ENCODE measurements at regions not wholly inside any gene's neighbourhood (a gene's known extent, or its start where the extent isn't known, plus 50 kb on each side); places are given as distances from the start of the nearest gene placed in this dataset.
"Not testable (repeated sequence)": the region's sequence is repeated elsewhere in the genome, so short reads cannot be mapped to it uniquely, and the experiment has no call there.

DNA sequence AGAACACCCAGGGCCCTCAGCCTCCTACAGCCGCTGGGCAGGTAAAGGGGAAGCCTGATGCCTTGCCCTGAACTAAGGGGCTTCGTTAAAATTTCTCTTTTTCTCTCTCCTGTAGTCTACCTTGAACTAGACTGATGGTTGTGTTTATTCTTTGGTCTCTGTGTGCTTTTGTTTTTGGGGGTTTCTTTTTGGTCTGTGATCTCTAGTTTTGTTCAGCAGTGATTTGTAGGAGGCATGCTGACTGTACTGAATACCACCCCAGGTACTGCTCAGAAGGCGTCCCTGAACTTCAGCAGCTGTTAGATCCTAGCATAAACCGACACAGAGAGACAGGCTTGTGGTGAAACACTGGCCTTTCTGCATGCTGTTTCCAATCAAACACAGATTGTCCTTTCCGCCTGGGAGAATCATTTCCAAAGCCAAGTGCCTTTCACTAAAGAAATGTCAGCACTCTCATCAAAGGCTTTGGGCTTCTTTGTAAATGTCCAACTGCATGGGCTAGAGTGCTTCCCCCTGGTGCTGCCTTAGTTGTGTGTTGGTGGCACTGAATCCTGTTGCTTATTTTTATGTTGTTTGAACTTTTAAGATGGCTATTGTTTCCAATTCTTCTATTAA, 364.7 kb upstream of the SASH1 start:
- no peak for DNase-seq (ENCODE audit: low spot score)

DNA sequence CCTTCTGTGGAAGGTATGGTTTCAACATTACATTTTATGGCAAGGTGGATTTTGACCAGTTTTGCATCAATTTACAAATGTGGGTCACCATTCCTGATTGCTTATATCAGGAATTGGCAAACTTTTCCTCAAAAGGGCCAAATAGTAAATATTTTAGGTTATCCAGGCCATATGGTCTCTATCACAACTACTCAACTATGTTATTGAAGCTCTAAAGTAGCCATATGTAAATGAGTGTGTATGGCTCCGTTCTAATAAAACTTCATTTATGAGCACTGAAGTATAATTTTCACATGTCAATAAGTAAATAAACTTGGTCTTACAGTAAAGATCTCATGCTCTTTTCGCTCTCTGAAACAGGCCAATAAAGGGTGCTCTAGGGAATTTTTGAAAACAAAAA, 362.7 kb upstream of the SASH1 start:
- DNase-seq (ENCODE audit: low spot score) = no peak

DNA sequence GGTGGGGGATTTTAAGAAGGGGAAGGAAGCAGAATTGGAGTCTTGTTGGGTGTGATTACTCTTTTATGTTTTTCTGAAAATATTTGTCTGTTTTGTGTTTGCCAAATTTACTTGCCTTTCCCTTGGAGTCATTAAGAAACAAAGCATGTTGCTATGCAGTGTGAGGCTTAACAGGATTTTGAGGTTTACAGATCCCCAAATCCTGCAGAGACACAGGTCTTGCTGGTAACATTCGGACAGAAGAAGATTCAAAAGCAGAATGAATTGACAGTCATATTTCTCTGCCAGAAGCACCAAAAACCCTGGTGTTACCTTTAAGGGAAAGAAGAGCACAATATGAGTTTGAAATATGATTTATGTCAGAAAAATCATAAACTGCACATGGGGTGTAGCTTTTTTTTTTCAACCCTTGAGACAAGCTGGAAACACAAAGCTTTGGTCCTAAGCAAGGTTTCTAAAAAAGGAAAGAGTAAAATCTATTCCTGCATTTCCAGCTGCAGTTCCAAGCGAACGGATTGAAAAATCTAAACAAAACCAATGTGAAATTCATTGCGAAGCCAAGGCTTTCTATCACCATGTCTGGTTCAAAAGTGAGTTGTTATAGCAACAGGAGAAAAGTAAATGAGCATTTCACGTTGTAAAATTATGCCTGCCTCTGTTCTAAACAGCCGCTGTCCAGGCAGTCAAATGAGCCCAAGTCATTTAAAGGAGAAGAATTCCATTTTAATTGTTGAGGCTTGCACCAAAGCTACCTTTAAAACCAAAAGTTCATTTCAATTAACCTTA, 358.9 kb upstream of the SASH1 start:
- DNase-seq (ENCODE audit: low spot score) = no peak

DNA sequence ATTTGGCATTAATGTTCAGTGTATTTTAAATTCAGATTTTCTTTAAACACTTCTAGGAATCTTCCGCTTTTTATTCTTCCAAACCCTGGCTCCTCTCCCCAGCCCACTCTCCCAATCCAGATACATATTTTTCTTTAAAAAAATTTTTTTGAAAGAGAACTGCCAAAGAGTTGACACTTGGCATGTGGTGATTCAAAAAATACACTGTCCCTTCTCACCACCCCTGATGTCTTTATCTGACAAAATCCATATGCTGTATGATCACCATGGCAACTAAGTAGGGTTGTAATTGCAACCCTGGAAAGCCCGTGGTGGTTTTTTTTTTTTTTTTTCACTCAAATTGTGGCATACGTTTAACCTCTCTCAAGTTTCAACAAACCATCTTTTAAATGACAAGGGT, 355.8 kb upstream of the SASH1 start:
- DNase-seq (ENCODE audit: low spot score) = no peak

DNA sequence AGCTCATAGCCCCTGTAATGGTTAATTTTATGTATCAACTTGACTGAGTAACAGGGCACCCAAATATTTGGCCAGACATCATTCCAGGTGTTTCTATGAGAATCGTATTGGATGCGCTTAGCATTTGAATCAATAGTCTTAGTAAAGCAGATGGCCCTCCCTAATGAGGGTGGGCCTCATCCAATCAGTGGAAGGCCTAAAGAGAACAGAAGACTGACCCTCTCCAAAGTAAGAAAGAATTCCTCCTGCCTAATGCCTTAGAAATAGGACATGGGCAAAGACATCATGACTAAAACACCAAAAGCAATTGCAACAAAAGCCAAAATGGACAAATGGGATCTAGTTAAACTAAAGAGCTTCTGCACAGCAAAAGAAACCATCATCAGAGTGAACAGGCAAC, 352.5 kb upstream of the SASH1 start:
- DNase-seq (ENCODE audit: low spot score) = no peak

DNA sequence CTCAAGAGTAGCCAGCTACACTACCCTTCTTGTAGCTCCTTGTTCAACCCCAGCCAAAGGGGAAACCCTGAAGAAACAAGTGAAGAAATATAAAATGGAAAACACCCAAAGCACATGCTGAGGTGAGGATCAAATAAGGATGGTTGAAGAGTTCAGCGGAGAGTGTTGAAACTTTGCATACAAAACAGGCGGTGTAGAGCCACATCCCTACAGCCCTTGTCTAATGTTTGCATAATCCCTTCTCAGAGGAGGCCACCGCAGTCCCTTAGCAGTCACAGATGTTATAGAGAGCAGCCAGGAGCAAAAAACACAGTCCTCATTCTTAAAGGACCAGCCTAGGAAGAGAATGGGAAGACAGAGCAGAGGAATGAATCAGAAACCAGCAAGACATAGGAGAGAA, 350.7 kb upstream of the SASH1 start:
- no peak for DNase-seq (ENCODE audit: low spot score)

DNA sequence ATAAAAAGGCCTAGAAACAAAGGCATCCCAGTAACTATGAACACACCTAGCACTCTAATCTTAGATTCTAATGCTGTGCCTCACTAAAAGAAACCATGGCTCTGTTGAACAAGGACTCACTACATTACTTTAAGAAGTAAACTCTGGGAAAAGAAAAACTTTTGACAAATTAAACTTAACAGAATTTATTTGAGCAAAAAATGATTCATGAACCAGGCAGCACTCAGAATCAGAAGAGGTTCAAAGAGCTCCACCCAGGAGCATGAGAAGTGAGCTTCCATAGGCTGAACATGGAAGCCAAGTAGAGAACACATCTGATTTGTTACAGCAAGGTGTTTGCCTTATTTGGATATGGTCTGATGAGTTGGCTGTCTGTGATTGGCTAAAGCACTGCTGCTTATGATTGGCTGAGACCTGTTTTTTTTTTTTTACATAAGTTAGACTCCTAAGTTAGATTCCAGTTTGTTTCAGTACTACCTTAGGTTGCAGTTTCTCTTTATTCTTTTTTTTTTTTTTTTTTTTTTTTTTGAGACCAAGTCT, 343.6 kb upstream of the SASH1 start:
- DNase-seq (ENCODE audit: low spot score) = no peak

DNA sequence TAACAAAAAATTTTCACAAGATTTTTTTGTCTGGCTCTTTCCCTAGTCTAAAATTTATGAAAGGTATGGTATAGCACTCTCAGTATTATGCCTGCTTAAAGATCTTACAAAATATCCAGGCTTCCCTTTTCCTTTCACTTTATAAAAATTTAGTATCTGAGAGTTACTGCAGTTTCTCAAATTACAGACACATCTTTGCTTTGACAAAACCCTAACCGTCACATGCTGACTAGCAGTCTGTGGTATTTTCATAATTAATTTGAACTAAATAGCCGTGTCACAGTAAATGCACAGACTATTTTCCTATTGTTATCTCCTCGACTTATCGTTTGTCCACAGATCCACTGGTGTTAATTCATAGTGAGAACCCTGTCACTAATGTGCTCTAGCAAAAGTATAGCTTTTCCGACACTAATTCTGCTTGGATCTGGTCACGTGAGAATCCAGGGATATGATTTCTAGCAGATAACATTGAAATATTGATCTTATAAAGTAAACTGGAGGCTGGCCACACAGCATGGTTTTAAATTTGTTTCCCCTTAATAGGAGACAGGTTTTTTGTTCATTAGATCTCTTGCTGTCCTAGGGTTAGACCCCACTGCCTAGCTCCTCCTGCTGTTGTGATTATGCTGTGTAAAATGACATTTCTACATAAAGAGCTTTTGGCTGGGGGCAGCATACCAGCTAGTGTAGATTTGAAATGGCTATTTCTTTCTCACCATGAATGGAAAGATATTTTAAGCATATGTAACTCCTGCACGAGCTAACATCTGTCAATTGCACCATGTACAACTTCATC, 340.6 kb upstream of the SASH1 start:
- no peak for DNase-seq (ENCODE audit: low spot score)

DNA sequence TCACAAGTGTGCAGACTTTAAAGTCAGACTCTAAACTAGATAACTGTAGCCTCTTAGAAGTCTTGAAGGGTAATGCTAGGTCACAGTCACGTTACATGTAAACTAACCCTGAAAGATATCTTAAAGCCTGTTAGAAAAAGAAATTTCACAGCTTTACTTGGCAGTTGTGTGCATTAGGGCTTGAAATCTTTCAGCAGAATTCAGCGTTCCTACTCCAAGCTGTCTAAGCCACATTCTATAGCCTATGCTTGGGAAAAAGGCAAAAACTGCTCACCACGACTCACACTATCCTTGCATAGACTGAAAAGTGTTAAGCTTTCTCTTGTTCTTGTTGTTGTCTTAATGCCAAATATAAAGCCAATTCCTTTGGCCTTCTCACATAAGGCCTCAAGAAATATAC, 338.0 kb upstream of the SASH1 start:
- no peak for DNase-seq (ENCODE audit: low spot score)

DNA sequence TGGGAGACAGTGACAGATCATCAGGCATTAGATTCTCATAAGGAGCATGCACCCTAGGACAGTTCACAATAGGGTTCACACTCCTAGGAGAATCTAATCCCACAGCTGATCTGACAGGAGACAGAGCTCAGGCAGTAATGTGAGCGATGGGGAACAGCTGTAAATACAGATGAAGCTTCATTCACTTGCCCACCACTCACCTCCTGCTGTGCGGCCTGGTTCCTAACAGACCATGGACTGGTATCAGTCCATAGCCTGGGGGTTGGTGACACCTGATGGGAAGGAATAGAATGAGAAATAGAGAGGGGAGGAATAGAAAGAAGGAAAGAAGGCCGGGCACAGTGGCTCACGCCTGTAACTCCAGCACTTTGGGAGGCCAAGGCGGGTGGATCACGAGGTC, 336.8 kb upstream of the SASH1 start:
- no peak for DNase-seq (ENCODE audit: low spot score)

DNA sequence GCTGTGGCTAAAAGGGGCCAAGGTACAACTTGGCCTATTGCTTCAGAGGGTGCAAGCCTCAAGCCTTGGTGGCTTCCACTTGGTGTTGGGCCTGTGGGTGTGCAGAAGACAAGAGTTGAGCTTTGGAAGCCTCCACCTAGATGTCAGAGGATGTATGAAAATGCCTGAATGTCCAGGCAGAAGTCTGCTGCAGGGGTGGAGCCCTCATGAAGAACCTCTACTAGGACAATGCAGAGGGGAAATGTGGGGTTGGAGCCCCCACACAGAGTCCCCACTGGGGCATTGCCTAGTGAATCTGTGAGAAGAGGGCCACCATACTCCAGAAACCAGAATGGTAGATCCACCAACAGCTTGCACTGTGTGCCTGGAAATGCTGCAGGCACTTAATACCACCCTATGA, 332.1 kb upstream of the SASH1 start:
- DNase-seq (ENCODE audit: low spot score) = not testable (repeated sequence)

DNA sequence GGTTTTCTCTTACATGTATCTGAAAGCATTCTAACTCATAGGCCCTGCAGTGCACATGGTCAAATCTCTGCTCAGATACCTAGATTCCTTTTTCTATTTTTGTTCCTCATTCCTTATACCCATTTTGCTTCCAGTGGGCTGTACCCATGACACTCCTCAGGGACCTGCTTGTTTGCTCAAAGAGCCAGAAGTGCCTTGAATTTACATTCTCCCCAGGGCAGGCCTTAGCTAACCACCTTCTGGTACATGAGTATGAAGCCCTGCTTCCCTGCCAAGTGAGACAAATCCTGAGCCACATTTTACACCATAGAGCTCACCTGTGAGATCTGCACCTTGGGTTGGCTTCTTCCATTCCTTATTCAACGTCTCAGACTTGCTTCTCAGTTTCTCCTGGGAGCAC, 326.6 kb upstream of the SASH1 start:
- no peak for DNase-seq (ENCODE audit: low spot score)

DNA sequence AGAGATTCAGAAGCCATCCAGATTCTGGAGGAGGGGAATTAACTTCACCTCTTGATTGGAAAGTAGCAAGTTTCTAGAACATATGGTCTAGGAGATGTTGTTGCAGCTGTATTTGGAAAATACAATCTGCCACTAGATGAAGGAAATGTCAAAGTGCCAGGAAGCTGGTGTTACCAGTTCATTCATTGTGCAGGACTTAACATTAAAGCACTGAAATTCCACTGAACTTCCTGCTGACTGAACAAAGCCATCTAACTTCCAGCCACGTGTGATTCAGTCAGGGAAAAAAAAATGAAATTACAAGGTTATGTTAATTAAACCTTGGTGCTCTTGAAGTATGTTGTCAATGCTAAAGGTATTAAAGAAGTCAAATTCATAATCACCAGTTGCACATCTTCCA, 321.5 kb upstream of the SASH1 start:
- no peak for DNase-seq (ENCODE audit: low spot score)

DNA sequence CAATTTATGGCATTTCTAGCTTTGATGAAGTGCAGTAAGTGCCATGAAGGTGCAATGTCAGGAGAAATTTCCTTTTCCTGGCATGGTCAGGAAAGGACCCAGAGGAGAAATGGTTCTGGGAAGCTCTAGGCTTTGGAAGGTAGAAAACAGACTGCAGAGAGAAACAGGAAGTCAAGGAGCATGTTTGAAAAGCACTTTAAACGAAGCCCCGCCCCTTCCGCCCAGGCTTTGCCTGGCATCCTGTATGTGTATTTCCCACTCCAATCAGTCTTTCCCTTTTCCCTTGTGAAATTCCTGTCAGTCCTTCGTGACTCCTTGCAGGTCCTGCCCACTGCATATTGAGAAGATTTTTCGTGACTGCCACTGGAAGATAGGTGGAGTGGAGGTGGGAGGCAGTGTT, 320.9 kb upstream of the SASH1 start:
- DNase-seq (ENCODE audit: low spot score) = no peak

DNA sequence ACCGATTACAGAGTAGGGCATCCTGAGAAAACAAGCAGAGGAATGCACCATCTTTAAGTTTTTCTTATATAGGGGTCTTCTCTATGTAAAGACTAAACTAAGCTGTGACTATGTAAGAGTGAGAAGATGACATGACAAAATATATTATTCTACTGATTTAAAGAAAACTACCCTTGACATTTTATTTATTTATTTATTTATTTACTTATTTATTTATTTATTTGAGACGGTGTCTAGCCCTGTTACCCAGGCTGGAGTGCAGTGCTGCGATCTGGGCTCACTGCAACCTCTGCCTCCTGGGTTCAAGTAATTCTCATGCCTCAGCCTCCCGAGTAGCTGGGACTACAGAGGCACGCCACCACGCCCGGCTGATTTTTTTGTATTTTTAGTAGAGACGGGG, 320.4 kb upstream of the SASH1 start:
- DNase-seq (ENCODE audit: low spot score) = not testable (repeated sequence)

DNA sequence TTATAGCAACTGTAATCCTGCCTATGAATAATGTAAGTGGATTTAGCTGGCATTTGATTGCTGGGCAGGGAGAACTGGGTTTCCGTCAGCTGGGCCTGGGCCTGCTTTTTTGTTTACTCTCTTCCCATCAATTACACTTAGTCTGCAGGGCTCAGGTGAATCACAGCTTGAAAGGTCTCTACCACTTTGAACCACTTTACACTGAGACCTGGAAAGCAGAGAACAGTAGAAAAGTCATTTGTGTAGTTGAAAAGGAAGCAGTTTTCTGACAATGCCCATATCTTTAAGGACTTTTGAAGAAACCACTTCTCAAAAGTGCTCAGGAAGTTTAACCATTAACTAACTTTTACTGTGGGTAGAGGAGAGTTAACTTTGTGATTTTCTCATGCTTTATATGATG, 315.4 kb upstream of the SASH1 start:
- no peak for DNase-seq (ENCODE audit: low spot score)

DNA sequence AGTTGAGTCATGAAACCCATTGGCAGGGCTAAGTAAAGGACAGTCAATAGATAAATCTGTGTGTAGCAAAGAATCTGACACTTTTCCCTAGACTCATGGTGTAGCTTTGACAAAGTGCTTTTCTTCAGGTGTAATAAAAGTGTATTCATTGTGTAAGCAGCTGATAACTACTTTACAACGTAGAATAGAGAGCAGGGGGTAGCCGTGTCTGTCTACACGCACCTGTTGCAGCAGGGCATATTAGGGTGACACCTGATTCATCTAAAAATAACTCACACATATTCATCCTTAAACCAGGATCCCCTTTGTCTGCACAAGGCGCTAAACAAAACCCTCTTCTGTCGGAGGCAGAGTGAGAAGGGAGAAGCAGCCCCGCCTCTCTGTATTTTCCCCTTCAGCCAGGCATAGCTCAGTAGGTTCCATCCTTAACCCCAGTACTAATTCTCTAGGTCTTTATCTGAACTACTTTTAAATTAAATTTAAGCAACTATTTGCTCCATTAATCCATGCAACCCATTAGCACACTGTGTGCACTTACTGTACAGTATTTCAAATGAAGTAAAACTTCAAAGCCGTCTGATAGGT, 306.7 kb upstream of the SASH1 start:
- no peak for DNase-seq (ENCODE audit: low spot score)

DNA sequence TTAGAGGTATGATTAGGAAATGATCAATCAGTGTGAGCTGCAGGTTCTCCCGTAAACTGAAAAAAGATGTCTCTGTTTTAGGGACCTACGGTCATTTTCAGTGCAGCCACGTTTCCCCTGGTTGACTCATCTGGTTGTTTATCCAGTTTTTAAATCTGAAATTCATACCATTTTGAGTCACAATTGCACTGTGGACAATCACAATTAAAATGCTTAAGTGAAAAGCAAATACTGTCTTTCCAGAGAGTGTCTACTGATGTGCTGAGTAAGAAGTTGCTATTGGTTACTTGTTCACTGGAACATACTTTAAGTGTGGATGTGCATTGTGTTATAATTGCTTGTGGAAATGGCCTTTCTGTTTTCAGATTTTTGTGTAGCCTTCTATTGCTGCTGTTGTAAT, 305.1 kb upstream of the SASH1 start:
- no peak for DNase-seq (ENCODE audit: low spot score)

DNA sequence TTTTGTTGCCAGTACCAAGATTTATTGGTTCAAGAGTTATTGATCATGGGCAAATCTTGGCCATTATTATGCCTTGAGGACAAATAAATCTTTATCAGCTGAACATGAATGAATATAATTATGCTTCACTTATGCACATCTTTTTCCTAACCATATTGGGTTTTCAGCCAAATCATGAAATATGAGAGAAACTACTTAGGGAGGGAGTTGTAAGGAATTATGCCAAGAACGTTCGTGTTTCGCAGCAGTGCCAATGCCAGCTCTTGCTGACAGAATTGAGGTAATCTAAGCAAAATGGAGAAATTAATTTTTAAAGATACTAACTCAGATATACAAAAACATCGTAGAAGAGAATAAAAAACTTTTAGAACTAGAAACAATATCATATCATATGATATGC, 301.1 kb upstream of the SASH1 start:
- no peak for DNase-seq (ENCODE audit: low spot score)

DNA sequence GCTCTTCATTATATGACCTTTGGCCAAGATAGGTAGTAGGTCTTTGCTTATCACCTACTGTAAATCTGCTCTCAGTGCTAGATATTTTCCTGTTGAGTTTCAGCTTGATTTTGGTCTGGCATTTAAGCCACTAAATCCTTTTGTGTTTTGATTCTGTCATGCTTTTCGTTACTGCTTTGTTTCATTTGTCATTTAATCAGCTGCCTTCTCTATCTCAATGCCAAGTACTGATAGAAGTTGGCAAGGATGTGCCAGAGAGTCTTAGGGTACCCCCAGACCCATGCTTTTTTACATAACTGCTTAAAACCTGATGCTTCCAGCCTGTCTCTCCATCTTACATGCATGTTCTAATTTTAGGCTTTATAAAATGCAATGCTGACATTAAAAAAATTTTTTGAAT, 300.1 kb upstream of the SASH1 start:
- DNase-seq (ENCODE audit: low spot score) = no peak

DNA sequence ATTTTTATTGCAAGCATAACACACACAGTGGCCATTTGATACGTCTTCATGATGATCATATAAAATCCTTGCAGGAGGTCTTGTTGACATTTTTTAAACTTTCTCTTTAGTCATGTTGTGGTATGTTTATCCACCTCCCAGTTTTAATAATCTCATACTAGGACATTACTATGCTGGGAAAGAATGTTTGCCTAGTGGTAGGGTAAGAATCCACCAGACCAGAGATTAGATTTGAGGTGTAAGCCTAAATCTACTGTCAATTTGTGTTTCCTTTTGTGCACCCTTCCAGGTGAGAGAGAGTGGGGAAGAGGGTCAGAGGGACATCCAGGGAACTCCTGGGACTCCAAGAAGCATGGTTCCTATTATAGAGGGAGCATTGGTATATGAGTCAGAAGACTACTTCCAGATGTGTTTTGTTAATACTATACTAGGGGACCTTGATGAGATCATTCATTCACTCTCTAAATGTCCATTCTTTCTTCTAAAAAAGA, 298.3 kb upstream of the SASH1 start:
- DNase-seq (ENCODE audit: low spot score) = no peak

DNA sequence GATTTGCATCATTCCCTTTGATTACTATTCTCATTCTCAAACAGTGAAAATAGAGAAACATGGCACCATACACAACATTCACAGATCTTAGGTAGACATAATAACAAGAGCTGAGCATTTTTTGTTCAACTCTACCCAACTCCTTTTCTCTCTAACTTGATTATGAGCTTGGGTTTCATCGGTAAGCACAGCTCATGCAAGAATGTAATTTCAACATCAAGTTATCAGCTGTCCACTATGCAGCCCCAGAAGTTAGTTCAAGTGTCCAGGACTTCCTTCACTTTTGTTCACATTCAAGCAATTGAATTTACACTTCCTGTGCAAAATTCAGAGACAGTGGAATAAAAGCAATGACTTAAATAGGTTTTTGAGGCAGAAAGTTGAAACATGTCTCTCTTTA, 297.7 kb upstream of the SASH1 start:
- DNase-seq (ENCODE audit: low spot score) = no peak

Measured in activated CD4-positive, alpha-beta T cell treated with anti-CD3 and anti-CD28 coated beads, Interleukin-2, Interleukin-4, amounts not matched to agents 100 ng/mL and 50 ng/mL, durations not matched to agents 16 hours and 8 hours (primary cell).